ENCODE measurements at regions not wholly inside any gene's neighbourhood (a gene's known extent, or its start where the extent isn't known, plus 50 kb on each side); places are given as distances from the start of the nearest gene placed in this dataset.

- Histone ChIP-seq H3K27me3 (ENCODE audit: control insufficient read depth in 2 of 2, insufficient read depth in 2 of 2, low read length in 2 of 2) (peaks cover 18 to 48% of the 10 kb centered on the region in 2 experiments; a peak in 4 of 5 replicates), H4K20me1 (replicated peaks; ENCODE audit: control insufficient read depth, insufficient read depth, low read length) (no peaks in the 10 kb centered on the region), H3K36me3 (ENCODE audit: control insufficient read depth, insufficient read depth, low read length) (no peaks in the 10 kb centered on the region), H3K4me2 (ENCODE audit: insufficient read depth, low read length) (no peak overlapping the region), H2AFZ (ENCODE audit: low read depth, low read length) (no peak overlapping the region), H3K27ac (ENCODE audit: extremely low read depth, low read depth, low read length) (no peak overlapping the region), H3K79me2 (ENCODE audit: control insufficient read depth, insufficient read depth, low read length) (no peaks in the 10 kb centered on the region), H3K4me1 (replicated peaks in 1 of 2; ENCODE audit: control insufficient read depth in 2 of 2, insufficient read depth in 2 of 2, low read length in 2 of 2) (no peaks in the 10 kb centered on the region), H3K9me3 (replicated peaks; ENCODE audit: control insufficient read depth, insufficient read depth, low read depth, low read length) (no peaks in the 10 kb centered on the region), H3K9me1 (ENCODE audit: control insufficient read depth, insufficient read depth, low read length) (no peaks in the 10 kb centered on the region), H3K4me3 (no peak overlapping the region), H3K9ac (ENCODE audit: insufficient read depth in 1 of 2, low read depth in 2 of 2, low read length in 2 of 2) (no peak overlapping the region)
- CTCF ChIA-PET (ENCODE audit: low intra/inter-chr PET ratio): no interaction called here
- in situ Hi-C loops (cut with MboI) (no loop called here), intact Hi-C loops (cut with micrococcal nuclease) (no loop called here)
- DNase-seq (ENCODE audit: extremely low read depth in 1 of 4, low spot score in 3 of 4) (no peak), FAIRE-seq (no peak), ATAC-seq (peak; percentile 56; the same call in 1 of the 3 replicates)
- POLR2A ChIA-PET: no interaction called here
- WGBS (ENCODE audit: insufficient coverage, low coverage, missing lambda C conversion rate): under 1% methylated on average over 6 of the region's 7 CpGs
- BruUV-seq (replicated peaks): no TSS peak
- TF ChIP-seq CTCF (IDR thresholded peaks at IDR 0.05 in 2 of 3, conservative IDR thresholded peaks at IDR 0.05 in 1 of 3; ENCODE audit: insufficient read depth in 2 of 3, low read depth in 1 of 3, low read length in 3 of 3) (peak in 1 of 3 experiments; percentile 18; a peak in 1 of 6 replicates), ZFP1 (CRISPR knock-in tag; IDR thresholded peaks at IDR 0.05) (no peak), POLR2H (tag; IDR thresholded peaks at IDR 0.05; ENCODE audit: low read depth) (no peak), RAD21 (CRISPR knock-in tag; conservative IDR thresholded peaks at IDR 0.05 in 1 of 2, IDR thresholded peaks at IDR 0.05 in 1 of 2) (peak in 1 of 2 experiments; percentile 26; a peak in 2 of 4 replicates)
Measured at GRCh38 chr2:109062145-109062858, 66.7 kb upstream of the SH3RF3 start.
